ENCODE measurements at regions not wholly inside any gene's neighbourhood (a gene's known extent, or its start where the extent isn't known, plus 50 kb on each side); places are given as distances from the start of the nearest gene placed in this dataset.

DNA sequence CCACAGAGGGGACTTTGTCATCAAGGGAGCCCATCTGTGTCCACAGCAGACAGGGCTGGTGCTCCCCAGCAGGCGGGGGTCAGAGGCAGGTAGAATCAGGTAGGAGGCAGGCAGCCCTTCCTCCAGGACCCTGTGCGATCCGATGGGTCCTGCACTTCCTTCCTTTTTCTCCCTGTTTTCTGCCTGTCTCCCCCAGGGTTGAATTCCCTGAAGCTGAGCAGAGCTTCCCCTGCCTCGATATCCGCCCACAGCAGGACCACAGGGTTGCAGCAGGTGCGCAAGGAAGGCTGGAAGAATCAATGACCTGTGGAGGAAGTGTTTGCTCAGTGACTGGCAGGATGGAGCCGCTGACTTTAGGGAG is 69.2 kb downstream of the MRPL36 start:
- TF ChIP-seq POLR2A (IDR thresholded peaks at IDR 0.05): no peak
- TF ChIP-seq, protein P1, sequence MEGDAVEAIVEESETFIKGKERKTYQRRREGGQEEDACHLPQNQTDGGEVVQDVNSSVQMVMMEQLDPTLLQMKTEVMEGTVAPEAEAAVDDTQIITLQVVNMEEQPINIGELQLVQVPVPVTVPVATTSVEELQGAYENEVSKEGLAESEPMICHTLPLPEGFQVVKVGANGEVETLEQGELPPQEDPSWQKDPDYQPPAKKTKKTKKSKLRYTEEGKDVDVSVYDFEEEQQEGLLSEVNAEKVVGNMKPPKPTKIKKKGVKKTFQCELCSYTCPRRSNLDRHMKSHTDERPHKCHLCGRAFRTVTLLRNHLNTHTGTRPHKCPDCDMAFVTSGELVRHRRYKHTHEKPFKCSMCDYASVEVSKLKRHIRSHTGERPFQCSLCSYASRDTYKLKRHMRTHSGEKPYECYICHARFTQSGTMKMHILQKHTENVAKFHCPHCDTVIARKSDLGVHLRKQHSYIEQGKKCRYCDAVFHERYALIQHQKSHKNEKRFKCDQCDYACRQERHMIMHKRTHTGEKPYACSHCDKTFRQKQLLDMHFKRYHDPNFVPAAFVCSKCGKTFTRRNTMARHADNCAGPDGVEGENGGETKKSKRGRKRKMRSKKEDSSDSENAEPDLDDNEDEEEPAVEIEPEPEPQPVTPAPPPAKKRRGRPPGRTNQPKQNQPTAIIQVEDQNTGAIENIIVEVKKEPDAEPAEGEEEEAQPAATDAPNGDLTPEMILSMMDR (IDR thresholded peaks at IDR 0.05): no peak
